ENCODE measurements at regions not wholly inside any gene's neighbourhood (a gene's known extent, or its start where the extent isn't known, plus 50 kb on each side); places are given as distances from the start of the nearest gene placed in this dataset.

- H3K4me3 ChIP-seq: no peak overlapping the region
- intact Hi-C loops (cut with DNase I): no loop called here
- H3K27ac ChIP-seq: no peak overlapping the region
- H3K4me1 ChIP-seq (replicated peaks in 1 of 2): no peaks in the 10 kb centered on the region
- H3K36me3 ChIP-seq (replicated peaks in 1 of 2): no peaks in the 10 kb centered on the region
- H3K9me3 ChIP-seq (replicated peaks in 1 of 3): no peaks in the 10 kb centered on the region
- no peak for DNase-seq
- TF ChIP-seq POLR2A (IDR thresholded peaks at IDR 0.05): no peak
- TF ChIP-seq CTCF (IDR thresholded peaks at IDR 0.05): no peak
- 69 to 81% (median 73%) methylated on average over 5 of the region's 5 CpGs for WGBS, 4 donors
- H3K27me3 ChIP-seq: no peaks in the 10 kb centered on the region
These were observed 715.8 kb downstream of the UQCRFS1 start for GRCh38 chr19:28497137-28497536.

GRCh38 chr19:28495046-28495445 lies 717.9 kb downstream of the UQCRFS1 start:
- Histone ChIP-seq H3K4me1 (replicated peaks in 1 of 2) (no peaks in the 10 kb centered on the region), H3K27ac (no peak overlapping the region), H3K9me3 (replicated peaks in 1 of 3) (no peaks in the 10 kb centered on the region), H3K36me3 (replicated peaks in 1 of 2) (no peaks in the 10 kb centered on the region), H3K4me3 (no peak overlapping the region), H3K27me3 (no peaks in the 10 kb centered on the region)
- intact Hi-C loops (cut with DNase I): no loop called here
- TF ChIP-seq POLR2A (IDR thresholded peaks at IDR 0.05) (no peak), CTCF (IDR thresholded peaks at IDR 0.05) (no peak)
- WGBS, 4 donors: 79 to 86% (median 85%) methylated on average over 3 to 4 of the region's 4 CpGs
- DNase-seq: no peak

- Histone ChIP-seq H3K27ac (no peak overlapping the region), H3K36me3 (replicated peaks in 1 of 2) (no peaks in the 10 kb centered on the region), H3K4me3 (no peak overlapping the region), H3K27me3 (no peaks in the 10 kb centered on the region), H3K9me3 (replicated peaks in 1 of 3) (no peaks in the 10 kb centered on the region), H3K4me1 (replicated peaks in 1 of 2) (no peaks in the 10 kb centered on the region)
- TF ChIP-seq POLR2A (IDR thresholded peaks at IDR 0.05): no peak
- no peak for TF ChIP-seq CTCF (IDR thresholded peaks at IDR 0.05)
- WGBS, 4 donors: 52 to 65% (median 59%) methylated on average over 7 of the region's 7 CpGs
- no peak for DNase-seq
- intact Hi-C loops (cut with DNase I): no loop called here
These were observed 718.5 kb downstream of the UQCRFS1 start for GRCh38 chr19:28494461-28494860.

- H3K4me3 ChIP-seq: no peak overlapping the region
- WGBS, 4 donors: 71 to 84% (median 75%) methylated on average over 5 of the region's 5 CpGs
- no peak for DNase-seq
These were observed 719.1 kb downstream of the UQCRFS1 start for GRCh38 chr19:28493884-28494283.

More at GRCh38 chr19:28493884-28494283, 719.1 kb downstream of the UQCRFS1 start:
- peaks cover 2% of the 10 kb centered on the region for H3K27me3 ChIP-seq
- intact Hi-C loops (cut with DNase I): no loop called here
- TF ChIP-seq CTCF (IDR thresholded peaks at IDR 0.05) (no peak), POLR2A (IDR thresholded peaks at IDR 0.05) (no peak)
- no peaks in the 10 kb centered on the region for H3K36me3 ChIP-seq (replicated peaks in 1 of 2)
- no peak overlapping the region for H3K27ac ChIP-seq
- H3K4me1 ChIP-seq (replicated peaks in 1 of 2): no peaks in the 10 kb centered on the region
- H3K9me3 ChIP-seq (replicated peaks in 1 of 3): no peaks in the 10 kb centered on the region
